OCI-M2 (cell line): ENCODE measurements at regions not wholly inside any gene's neighbourhood (a gene's known extent, or its start where the extent isn't known, plus 50 kb on each side); places are given as distances from the start of the nearest gene placed in this dataset.

Experiments
- DNase-seq: peaks from one replicate; lab custom pipeline; 2025; ENCODE audit not compliant: unreplicated experiment; lab: John Stamatoyannopoulos, UW

DNA sequence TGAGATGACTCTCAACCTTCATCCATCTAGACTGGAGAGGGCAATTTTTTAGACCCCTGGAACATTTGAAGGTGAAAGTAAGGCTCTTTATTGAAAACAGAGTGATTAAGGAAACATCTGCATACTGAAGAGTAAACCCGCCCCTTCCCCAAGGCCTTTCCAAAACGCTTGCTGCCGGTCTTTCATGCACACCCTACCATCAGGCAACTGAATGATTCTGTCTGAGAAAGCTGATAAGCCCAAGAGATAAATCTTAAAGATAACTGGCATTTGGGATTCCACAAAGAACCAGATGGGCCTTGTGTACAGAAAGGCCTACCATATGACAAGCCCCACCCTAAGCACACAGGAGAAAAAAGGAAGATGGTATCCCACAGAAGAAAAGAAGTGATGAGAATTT is 54.4 kb upstream of the PIK3R1 start:
- no peak for DNase-seq

DNA sequence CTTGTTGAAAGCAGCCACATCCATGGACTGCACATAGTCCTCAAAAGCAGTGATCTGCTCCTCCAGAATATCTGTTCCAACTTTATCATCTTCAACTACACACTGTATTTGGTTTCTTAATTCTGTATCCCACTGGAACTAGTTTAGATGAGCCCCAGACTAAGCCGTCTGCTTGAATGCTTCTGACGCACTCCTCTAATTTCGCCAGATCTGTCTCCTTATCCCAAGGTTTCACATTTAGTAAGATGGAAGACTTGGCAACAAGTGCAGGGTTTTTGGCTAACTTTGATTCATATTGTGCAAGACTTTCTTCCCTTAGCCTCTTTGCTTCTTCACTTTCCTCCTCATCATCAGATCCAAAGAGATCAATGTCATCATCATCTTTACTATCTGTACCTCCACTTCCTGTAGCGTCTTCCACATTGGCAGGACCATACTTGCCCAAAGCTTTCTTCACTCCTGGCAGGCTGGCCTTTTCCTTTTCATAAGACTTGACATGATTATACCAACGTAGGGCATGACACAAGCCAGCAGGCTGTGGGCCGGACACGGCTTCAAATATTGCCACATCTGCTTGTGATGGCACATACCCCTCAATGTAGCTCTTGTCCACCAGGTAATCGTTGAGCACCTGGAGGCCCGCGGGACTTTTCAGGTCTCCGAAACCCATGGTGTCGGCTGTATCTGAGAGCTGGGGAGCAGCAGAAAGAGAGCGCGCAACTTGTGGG is 56.2 kb upstream of the PIK3R1 start:
- no peak for DNase-seq

DNA sequence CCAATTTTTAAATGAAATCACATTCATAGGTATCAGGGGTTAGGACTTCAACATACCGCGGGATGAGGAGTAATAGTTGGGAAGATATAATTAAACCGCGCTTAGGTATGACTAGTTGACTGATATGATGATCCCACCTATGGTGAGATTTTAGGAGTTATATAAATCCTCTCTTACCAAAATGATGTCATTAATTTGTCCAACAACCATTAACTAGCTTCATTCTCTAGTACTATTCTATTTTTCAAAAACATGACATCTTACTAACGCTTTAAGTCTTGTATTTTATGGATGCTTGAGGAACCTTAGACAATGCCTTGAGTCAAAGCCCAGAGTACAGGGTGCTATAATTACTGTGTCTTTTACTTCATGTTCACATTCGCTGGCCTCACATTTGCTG is 59.6 kb upstream of the PIK3R1 start:
- DNase-seq, result no peak

DNA sequence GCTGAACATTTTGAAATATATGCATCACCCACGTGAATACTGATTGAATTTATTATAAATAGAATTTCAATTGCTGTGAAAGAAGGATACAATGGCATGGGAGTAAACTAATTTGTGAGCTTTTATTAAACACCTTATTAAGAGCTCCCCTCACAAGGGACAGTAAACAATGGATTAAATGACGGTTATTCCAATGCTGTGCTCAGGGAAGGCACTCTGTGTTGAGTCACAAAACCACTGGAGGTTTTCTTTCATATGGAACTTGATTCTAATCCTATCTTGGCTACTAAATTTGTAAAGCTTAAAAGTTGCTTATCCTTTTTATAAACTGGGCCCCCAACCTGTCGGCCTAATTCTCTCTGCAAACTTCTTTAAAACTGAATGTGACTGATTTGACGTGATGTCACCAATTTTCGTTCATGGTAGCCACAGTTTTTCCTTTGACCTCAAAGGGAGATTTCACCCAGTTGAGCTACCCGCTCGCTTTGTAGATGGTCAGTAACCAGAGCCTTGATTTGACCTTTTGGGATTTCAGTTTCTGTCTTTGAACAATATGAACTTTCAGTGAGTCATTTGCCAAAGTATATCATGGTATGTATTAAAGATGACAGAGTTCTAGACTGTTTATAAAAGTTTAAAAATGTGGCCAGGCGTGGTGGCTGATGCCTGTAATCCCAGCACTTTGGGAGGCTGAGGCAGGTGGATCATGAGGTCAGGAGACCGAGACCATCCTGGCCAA is 61.3 kb upstream of the PIK3R1 start:
- DNase-seq, result no peak

DNA sequence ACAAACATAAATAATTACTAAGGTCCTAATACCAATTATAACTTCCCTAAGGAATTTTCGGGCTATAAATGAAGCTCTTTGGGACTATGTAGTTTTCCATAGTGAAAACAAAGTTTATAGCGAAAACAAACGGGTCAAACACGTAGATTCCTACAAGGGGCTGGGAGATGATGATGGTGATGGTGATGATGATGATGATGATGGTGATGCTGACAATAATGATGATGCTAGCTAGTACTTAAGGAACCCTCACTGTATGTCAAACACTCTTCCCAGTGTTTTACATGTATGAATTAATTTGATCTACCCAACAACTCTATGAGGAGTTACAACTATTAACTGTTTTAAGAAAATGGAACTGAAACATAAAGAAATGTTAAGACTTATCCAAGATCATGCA is 63.7 kb upstream of the PIK3R1 start:
- no peak for DNase-seq

DNA sequence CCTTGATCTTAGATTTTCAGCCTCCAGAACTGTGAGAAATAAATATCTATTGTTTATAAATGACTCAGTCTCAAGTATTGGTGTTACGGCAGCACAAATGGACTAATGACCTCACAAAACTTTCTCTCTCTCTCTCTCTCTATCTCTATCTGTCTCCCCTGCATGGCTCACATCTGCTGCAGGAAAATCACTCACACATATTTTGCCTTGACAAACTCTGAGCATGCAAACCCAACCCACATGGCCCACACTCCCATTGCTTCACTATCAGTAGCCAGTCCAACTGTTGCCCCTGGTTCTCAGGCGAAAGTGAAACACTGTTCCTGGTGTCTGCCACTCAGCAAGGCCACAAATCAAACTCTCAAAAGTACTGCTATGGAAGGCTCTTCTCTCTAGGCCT is 66.4 kb upstream of the PIK3R1 start:
- DNase-seq, result no peak

DNA sequence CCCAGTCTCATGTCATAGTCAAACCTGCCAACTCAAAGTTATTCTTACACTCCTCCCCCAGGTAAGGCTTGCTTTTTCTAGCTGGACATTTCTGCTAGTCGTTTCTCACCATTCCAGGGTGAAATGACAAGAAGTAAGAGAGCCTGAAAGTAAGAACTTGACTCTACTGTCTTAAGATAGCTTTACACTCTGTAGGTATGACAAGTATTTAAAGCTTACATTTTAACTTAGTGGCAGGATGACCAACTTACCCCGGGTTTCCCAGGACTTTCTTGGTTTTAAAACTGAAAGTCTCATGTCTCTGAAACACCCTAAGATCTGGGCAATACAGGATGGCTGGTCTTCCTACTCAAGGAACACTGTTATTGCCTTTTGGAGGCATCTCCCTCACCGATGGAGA is 67.5 kb upstream of the PIK3R1 start:
- DNase-seq, result no peak

DNA sequence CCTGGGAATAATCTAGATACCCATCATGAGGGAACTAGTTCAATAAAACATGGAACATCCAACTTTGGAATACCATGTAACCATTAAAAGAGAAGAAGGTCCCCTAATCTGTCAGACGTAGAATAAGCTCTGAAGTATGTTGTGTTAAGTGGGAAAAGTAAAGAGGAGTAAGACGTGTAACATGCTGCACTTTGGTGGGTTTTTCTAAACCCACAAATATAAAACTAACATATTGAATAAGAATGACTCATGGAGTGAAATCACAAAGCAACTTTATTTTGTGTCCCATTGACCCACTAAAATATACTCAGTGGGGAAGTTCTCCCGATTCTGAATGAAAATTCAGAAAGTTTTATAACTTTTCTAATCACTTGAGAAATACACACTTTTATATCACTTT is 67.9 kb upstream of the PIK3R1 start:
- no peak for DNase-seq

DNA sequence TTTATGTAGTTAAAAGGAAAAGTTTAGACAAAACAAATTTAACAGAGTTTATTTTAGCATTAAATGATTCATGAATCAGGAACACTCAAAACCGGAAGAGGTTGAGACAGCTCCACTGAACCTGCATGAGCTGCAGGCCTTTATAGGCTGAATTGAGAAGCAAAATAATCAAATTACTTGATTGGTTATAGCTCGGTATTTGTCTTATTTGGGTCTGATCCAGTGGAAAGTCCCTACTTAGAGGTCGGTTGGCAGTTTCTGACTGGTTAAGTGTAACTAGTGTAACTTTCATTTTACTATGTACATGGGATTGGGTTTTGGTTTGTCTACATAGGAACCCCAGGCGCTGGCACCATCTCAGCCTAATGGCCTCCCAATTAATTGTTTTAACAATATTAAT is 74.1 kb upstream of the PIK3R1 start:
- DNase-seq, result no peak

DNA sequence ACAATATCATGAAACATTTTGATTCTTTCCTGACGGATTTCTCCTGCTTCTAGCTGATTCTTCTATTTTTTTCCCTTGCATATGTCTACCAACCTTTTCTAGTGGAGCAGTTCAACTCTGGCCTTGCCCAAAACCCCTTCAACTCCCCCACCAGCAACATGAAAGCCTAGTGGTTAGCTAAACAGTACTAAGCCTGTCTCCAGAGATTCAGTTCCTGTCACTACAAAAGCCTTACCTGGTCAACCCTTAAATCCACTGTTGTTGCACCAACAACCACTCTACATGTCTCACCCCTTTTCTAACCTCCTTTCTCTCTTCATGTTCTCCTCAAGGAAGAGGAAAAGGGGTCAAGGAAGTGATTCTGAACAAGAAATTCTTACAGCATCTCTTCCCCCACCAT is 74.8 kb upstream of the PIK3R1 start:
- DNase-seq, result no peak

DNA sequence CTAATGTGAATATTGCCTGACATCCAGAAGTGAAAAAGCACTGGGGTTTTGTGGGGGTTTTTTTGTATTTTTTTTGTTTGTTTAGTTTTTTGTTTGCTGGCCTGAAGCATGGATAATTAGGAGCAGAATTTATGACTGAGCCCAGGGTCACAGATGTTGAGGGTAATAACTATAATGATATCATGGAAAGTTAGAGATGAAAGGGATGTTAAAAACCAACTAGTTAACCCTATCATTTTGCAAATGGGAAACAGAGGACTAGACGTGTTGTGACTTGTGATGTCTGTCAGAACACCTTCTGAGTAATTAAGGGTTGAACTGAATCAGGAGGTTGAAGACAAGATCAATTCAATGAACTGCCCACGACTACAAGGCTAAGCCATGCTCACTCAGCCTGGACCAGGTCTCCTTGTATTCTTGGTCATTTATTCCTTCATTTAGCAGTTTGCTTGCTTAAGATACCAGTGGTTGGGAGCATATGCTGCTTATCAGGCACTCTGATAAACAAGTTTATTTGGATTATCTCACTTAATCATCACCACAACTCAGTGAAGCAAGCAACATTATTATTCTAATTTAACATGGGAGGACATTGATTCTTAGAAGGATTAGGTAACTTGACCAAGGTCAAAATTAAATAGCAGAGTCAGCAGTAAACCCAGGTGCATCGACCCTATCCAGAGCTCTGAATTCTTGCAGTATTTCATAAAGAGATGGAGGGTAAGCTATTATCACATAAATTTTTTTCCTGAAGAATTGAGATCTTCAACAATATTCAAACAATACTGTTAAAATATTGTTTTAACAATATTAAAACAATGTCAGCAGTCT is 75.7 kb upstream of the PIK3R1 start:
- no peak for DNase-seq

DNA sequence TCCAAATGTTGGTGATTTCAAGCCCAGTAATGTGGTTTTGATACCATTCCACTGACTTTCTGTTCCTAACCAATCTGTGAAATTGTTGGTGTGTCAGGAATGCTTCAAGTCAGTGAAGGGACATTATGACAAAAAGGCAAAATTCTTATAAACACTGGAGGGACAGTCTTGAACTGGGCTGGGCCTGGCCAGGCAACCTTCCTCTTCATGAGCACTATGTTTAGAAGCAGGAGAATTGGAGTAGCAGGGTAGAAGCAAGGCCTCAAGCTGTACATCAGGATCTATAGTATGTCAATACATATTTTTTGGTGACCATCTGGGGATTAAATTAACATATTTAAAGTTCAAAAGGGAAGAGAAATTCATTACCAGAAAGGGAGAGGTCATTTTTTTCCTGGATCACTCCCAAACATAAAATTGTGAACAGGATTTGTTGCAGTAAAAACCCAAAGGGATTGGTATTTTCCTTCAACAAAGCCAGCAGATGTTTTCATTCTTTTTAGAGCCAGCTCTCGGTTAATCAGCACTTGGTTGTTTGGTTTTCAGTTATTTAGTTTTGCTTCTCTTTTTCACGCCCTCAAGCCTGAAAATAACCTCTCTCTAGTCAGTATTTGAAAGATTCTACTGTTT is 77.9 kb upstream of the PIK3R1 start:
- DNase-seq, result no peak

DNA sequence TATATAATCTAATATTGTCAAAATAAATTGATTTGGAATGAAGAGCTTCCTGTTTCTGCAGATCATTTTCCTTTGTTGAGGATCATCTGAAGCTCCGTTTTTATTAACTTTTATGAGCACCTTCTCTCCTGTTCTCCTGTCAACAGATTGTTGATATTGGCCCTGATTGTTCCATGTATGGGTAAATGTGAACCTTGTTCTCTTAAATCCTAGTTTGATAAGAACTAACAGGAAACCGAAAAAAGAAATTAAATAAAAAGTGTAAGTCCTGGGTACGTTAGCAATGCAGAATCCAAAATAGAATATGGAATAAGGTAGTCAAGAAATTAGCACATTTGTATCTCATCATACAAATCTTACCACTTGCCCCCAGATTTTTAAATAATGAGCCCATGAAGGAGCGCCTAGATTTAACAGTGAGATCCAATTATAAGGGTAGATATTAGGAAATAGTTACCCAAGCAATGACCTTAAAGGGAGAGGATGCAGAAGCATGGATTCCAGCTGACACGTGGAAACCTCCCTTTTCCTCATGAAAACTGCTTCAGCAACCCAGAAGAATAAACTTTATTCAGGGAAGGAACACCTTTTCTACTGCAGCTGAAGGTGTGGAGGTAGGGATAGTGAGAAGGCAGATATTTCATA is 80.8 kb upstream of the PIK3R1 start:
- DNase-seq, result no peak

DNA sequence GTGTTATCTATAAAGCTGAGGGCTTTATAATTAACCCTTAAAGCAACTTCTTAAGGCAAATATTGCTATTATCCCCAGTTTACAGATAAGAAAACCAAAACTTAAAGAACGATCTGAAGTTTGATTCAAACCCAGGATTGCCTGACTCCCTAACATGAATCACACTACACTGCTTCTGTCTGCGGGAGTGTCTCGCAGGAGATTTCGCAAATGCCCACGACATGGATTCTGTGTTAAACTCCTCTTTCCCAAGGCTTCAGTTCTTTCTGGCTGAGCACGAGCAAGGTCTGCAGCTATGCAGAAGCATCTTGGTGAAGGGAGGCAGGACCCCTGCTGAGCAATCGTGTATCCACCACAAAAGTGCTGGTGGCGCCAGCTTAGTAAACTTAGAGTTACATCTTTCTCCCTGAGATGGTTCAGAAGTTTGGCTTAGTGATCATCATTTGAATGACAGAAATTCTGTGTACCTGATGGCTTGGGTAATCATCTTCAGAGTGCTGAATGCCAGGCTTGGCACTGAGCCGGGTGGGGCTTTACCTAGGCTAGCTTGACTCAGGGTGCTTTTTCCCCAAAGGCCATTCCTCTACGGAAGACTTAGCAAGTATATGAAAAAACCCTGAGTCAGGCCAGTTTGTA is 81.4 kb upstream of the PIK3R1 start:
- DNase-seq, result no peak

DNA sequence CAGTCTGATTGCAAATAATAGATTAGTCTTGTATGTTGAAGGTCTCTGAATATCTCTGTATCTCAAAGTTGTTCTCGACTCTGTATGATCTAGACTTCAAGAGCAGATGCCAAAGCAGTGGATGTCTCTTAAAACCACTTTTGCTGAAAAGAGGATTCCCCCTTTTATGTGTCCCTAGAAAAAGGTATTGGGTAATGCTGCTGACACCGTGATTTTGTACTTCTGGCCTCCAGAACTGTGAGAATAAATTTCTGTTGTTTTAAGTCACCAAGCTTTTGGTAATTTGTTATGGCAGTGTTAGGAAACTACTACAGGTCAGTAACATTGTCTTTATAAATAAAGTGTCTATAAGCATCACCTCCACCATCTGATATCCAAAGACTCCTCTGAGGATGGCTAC is 85.3 kb upstream of the PIK3R1 start:
- no peak for DNase-seq

DNA sequence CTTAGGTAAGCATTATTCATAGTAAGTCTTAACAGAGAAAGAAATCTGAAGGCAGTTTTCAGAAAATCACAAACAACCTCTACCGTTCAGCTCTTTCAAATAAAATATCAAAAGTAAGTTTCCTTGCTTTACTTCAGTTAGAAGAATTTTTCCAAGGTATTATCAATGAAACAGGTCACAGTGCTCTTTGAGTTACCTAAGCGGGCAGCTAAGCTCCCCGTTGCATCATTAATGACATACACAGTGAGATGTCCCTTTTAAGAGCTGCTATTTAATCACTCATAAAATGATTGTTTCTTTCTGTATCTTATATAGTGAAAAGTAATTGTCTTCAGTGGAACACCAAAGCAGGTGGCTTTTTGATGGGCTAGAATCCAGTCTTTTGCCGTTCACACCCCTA is 86.2 kb upstream of the PIK3R1 start:
- no peak for DNase-seq

DNA sequence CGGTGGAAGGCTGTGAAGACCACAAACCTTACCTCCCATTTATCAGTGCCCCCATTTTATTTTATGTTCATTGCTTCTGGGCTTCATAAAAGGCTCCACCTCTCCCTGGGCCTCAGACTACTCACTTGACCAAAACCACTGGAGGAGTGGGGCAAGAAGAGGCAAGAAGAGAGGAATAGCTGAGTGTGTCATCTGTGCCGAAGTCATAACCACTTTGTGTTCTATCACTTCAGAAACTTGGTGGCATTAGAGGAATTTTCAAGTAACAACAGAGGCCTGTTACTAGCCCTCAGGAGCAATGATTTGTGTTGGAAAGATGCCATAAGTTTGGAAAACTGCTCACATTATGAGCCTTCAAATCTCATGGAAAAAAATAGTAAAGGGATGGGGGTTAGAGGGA is 88.7 kb upstream of the PIK3R1 start:
- DNase-seq, result no peak

DNA sequence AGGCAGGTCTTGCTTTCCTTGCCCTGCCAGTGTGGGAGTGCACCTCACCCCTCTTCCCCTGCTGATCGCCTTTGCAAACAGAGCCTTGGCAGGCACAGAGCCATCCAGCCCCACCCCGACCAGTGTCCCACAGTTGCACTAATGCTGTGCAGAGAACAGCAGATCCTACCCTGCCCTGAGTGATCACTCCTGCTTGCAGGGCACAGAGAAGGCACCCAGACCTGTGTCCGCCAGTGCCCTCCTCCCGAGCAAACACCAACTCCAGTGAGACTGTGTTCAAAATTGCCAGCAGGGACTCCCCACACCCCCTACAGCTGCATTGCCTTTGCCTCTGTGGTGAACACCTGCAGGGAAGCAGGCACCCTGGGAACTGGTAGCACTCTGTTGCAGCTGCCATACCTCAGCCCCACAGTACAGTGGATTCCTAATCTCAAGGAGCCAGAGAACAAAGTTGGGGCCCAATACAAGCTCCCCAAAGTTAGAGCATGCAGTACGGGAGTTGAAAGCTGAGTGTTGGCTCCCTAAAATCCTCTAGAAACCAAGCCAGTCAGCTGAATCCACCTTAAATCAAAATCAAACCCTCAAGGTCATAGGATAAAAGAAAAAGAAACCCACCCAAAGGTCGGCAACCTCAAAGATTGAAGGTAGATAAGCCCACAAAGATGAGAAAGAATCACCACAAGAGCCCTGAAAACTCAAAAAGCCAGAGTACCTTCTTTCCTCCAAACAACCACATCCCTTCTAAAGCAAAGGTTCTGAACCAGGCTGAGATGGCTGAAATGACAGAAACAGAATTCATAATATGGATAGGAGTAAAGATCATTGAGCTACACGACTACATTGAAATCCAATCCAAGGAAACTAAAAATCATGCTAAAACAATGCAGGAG is 92.9 kb upstream of the PIK3R1 start:
- no peak for DNase-seq

DNA sequence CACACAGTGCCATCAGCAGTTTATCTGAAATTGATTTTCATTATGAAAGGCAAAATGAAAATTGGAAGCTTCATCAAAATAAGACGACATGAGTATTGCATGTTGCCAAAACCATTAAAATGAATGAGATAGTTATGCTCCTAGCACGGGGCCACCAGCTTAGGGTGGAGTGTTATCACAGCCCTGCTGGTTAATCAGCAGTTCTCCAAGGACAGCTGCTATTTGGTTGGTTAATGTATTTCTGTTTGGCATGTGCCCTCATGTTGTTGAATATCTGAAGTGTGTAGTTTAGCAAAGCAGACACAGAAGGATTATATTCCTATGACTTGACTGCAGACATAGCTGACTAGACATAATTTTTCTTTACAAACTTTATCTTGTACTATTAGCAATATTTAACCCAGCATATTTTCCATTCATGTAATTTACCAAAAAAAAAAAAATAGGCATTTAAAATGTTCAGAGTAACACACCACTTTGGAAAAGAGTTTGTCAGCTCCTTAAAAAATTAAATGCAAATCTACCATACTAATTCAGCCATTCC is 98.6 kb upstream of the PIK3R1 start:
- no peak for DNase-seq
